AG04449 (cell line): ENCODE measurements at regions not wholly inside any gene's neighbourhood (a gene's known extent, or its start where the extent isn't known, plus 50 kb on each side); places are given as distances from the start of the nearest gene placed in this dataset.

ENCODE experiments used
- CTCF ChIA-PET: fragments of 350-600 bp; formaldehyde crosslinking; extraction: SDS; loops from one replicate; lab custom pipeline; 2021; ENCODE audit warnings: antibody characterized with exemption; lab: Yijun Ruan, JAX
- POLR2A ChIA-PET: fragments of 400-600, 350-600 bp; formaldehyde crosslinking; extraction: SDS; loops from one replicate; lab custom pipeline; 2020; ENCODE audit warnings: antibody characterized with exemption, inconsistent platforms; lab: Yijun Ruan, JAX
- DNase-seq: peaks from one replicate; pipeline ENCODE4 v3.0.0-alpha.2; 2010; ENCODE audit warnings: low read depth, low spot score
- H3K4me3 ChIP-seq: 2 replicates; pipeline ENCODE4 v1.5.1; 2011; ENCODE audit warnings: low read depth, mild to moderate bottlenecking, control low read depth, low read length
- TF ChIP-seq, protein P1 (sequence below): IDR thresholded peaks from one replicate; pipeline ENCODE4 v1.5.1; 2011; ENCODE audit warnings: mild to moderate bottlenecking, moderate library complexity, low read length, control low read depth, inconsistent platforms; ENCODE audit not compliant: insufficient read depth; ENCODE audit errors: missing control alignments

DNA sequence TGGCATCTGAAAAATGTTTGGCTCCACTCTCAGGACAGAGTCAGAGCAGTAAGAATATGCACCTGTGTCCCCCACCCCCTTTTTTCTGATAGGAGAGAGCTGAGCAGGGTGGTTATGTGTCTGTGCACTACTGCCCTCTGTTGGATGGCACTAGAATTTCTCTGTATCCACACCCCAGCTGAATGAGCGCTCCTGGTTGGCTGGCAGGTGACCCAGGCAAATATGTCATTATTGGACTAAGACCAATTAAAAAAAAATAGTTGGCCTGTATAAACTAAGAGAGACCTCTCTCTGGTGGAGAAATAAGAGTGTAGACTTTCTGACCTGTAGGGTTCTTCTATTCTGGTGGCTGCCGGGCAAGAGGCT lies 107.0 kb downstream of the PTCSC3 start:
- no peak overlapping the region for H3K4me3 ChIP-seq
- CTCF ChIA-PET, result interaction anchor here (0.6 to 6.3 kb wide), 44 partner anchors 9 to 1080 kb away, joined by 3 to 143 read pairs (median 6); partner anchors contain the start of gene MBIP
- no peak for DNase-seq
- POLR2A ChIA-PET, result interaction anchor here (1.0 kb wide), 1 partner anchor 251 kb away, joined by 5 read pairs; the partner anchor contains the start of gene MBIP
- TF ChIP-seq, protein P1, sequence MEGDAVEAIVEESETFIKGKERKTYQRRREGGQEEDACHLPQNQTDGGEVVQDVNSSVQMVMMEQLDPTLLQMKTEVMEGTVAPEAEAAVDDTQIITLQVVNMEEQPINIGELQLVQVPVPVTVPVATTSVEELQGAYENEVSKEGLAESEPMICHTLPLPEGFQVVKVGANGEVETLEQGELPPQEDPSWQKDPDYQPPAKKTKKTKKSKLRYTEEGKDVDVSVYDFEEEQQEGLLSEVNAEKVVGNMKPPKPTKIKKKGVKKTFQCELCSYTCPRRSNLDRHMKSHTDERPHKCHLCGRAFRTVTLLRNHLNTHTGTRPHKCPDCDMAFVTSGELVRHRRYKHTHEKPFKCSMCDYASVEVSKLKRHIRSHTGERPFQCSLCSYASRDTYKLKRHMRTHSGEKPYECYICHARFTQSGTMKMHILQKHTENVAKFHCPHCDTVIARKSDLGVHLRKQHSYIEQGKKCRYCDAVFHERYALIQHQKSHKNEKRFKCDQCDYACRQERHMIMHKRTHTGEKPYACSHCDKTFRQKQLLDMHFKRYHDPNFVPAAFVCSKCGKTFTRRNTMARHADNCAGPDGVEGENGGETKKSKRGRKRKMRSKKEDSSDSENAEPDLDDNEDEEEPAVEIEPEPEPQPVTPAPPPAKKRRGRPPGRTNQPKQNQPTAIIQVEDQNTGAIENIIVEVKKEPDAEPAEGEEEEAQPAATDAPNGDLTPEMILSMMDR, result peak; percentile 61

DNA sequence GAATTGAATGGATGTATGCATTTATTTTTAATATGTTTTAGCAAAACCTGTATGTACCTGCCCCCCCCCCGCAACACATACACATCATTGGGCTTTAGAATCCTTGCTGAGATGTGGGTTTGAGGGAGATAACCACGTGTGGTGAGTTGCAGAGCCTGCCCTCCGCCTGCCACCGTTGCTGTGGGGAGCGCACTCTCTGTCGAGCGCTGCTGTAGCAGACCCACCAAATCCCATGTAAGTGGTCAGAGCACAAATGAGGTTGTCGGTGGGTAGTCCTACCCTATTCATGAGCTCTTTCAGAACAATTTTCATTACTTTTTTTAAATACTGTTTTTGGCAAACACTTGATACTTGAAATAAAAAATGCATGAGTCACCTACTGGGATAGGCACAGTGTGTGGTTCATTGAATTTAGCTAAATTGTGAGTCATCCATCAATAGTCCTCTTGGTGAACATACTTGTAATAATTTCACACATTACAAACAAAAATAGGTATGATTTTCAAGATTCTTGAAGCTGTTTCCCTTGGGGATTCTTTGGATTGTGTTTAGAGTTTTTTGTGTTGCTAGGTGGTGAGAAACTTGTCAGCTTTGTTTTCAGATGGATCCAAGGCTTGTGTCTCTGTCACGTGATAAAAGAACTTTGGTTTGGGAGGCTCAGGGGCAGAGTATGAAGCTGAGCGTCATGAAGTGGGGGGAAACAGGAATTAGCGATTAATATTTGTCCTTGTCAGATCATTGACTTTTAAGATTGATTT lies 107.6 kb downstream of the PTCSC3 start:
- POLR2A ChIA-PET, result interaction anchor here (1.0 kb wide), 1 partner anchor 251 kb away, joined by 5 read pairs; the partner anchor contains the start of gene MBIP
- CTCF ChIA-PET, result interaction anchor here (0.7 to 6.3 kb wide), 28 partner anchors 8 to 1081 kb away, joined by 3 to 143 read pairs (median 8); no protein-coding TSS in a partner anchor
- peak; percentile 54 for DNase-seq
- TF ChIP-seq, protein P1, result no peak
- H3K4me3 ChIP-seq, result no peak overlapping the region

DNA sequence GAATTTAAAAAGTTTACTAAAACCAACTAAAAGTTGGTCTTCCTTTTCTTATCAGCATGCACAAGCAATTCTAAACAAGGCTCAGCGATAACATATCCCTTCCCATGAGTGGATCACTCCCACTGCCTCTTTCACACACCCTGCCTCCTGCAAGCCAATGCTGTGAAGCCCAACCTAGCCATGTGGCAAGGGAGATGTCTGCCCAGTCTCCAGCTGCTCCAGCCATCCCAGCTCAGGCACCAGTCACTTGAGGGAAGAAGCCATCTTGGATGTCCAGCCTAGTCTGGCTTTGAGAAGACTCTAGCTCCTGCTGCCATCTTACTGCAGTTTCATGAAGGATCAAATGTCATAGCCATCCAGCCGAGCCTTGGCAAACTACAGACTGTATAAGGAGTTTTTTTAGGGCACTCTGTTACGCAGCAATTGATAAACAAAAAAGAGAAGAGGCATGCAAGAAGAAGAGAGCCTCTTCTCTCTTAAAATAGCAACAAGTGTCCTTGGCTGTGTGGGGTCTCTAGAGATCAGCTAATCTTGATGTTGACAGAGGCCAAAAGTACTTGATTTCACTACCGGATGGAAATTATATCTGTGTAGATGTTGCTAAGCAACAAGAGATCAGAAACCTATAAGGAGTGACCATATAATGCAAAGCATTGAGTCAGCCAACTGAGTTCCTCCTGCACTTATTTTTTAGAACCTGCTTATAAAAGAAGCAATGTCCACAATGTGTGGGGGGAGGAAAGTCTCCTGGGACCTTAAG lies 108.9 kb downstream of the PTCSC3 start:
- ChIA-PET CTCF (interaction anchor here (1.2 to 6.3 kb wide), 5 partner anchors 12 to 308 kb away, joined by 4 to 143 read pairs (median 34); no protein-coding TSS in a partner anchor), POLR2A (no interaction called here)
- DNase-seq, result no peak
- TF ChIP-seq, protein P1, result no peak
- H3K4me3 ChIP-seq, result no peak overlapping the region

DNA sequence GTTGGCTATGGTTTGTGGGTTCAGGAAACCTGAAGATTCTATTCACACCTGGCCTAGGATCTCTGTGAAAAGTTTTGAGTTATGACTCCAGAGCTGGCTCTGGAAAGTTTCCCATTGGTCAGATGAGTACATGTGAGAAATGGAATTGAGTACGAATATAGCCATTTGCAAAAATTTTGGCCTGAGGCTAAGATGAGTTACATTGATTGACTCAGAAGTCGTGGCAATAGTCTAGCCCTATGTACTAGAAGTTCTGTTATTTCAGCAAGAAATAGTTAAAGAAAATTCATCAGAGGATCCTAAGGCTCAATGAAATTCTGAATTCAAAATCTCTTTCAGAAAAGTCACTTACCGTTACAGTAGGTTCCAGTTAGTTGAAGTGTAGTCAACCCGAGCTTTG lies 109.9 kb downstream of the PTCSC3 start:
- TF ChIP-seq, protein P1, result no peak
- DNase-seq, result no peak
- no peak overlapping the region for H3K4me3 ChIP-seq
- ChIA-PET POLR2A (interaction anchor here (0.6 kb wide), 1 partner anchor 1577 kb away, joined by 3 read pairs; no protein-coding TSS in a partner anchor), CTCF (no interaction called here)

DNA sequence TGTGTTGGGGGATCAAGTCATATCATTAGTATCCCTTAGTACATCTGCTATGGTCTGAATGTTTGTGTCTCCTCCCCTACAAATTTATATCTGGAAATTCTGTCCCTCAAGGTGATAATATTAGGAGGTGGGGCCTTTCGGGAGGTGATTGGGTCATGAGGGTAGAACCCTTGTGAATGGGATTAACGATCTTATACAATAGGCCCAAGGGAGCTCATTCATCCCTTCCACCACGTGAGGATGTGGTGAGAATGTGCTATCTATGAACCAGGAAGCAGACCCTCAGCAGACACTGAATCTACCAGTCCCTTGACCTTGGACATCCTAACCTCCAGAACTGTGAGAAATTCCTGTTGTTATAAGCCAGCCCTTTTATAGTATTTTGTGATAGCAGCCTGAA lies 110.7 kb downstream of the PTCSC3 start:
- ChIA-PET POLR2A (interaction anchor here (0.6 kb wide), 2 partner anchors 16 to 1577 kb away, joined by 3 read pairs; no protein-coding TSS in a partner anchor), CTCF (no interaction called here)
- no peak for DNase-seq
- TF ChIP-seq, protein P1, result no peak
- no peak overlapping the region for H3K4me3 ChIP-seq
